ENCODE measurements at regions not wholly inside any gene's neighbourhood (a gene's known extent, or its start where the extent isn't known, plus 50 kb on each side); places are given as distances from the start of the nearest gene placed in this dataset.

DNA sequence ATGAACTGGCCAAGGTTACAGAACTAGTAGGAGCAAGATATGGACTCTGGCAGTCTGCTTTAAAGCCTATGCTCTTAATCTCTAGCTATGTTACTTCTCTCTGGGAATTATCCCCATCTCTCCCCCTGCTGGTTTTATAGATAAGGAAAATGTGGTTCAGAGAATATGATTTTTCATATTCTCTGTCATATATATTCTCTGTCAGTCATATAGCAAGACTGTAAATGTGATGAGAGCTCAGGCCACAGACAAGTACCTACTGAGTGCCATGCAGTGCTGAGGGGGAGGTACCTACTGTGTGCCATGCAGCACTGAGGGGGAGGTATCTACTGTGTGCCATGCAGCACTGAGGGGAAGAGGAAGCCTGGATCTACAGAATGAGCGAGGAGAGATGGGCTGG lies 220.3 kb upstream of the FGGY start:
- H3K4me3 ChIP-seq (ENCODE audit: low read depth, low read length): no peak overlapping the region
- peak; percentile 12 for DNase-seq (ENCODE audit: low read depth)
- TF ChIP-seq POLR2A (IDR thresholded peaks at IDR 0.05; ENCODE audit: extremely low read depth, insufficient read length): no peak

DNA sequence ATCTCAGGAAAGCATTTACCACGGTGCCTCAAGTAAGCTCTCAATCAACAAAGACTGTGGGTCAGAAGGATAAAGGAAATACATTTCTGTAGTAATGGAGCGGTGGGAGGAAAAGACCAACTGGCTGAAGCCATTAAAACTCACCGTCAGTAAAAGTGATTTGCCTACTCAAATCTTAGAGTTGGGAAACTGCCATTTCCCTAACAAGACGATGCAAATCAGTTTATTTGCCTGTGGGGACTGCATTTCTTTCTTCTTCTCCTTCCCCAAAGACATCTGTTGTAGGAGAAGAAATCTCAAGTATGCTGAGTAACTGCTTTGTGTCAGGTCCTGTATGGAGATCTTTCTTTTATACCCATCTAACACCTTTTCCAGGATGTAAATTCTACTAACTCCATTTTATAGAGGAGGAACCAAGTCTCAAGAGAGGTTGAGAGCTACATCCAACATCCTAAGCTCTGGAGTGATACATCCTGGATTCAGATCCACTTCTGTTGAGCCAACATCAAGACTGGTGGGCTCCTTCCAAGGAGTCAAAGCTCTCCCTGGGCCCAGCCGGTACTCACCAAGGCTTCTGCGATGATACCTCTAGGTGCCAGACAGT lies 219.3 kb upstream of the FGGY start:
- TF ChIP-seq, protein P1, sequence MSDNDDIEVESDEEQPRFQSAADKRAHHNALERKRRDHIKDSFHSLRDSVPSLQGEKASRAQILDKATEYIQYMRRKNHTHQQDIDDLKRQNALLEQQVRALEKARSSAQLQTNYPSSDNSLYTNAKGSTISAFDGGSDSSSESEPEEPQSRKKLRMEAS (IDR thresholded peaks at IDR 0.05; ENCODE audit: low read depth, low read length): no peak
- TF ChIP-seq POLR2A (IDR thresholded peaks at IDR 0.05; ENCODE audit: extremely low read depth, insufficient read length) (no peak), MYC (IDR thresholded peaks at IDR 0.05; ENCODE audit: low read depth, low read length) (no peak)
- TF ChIP-seq, protein P2, sequence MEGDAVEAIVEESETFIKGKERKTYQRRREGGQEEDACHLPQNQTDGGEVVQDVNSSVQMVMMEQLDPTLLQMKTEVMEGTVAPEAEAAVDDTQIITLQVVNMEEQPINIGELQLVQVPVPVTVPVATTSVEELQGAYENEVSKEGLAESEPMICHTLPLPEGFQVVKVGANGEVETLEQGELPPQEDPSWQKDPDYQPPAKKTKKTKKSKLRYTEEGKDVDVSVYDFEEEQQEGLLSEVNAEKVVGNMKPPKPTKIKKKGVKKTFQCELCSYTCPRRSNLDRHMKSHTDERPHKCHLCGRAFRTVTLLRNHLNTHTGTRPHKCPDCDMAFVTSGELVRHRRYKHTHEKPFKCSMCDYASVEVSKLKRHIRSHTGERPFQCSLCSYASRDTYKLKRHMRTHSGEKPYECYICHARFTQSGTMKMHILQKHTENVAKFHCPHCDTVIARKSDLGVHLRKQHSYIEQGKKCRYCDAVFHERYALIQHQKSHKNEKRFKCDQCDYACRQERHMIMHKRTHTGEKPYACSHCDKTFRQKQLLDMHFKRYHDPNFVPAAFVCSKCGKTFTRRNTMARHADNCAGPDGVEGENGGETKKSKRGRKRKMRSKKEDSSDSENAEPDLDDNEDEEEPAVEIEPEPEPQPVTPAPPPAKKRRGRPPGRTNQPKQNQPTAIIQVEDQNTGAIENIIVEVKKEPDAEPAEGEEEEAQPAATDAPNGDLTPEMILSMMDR (IDR thresholded peaks at IDR 0.05; ENCODE audit: low read depth, low read length): no peak
- H3K4me3 ChIP-seq (ENCODE audit: low read depth, low read length): no peak overlapping the region
- DNase-seq (ENCODE audit: low read depth): no peak

DNA sequence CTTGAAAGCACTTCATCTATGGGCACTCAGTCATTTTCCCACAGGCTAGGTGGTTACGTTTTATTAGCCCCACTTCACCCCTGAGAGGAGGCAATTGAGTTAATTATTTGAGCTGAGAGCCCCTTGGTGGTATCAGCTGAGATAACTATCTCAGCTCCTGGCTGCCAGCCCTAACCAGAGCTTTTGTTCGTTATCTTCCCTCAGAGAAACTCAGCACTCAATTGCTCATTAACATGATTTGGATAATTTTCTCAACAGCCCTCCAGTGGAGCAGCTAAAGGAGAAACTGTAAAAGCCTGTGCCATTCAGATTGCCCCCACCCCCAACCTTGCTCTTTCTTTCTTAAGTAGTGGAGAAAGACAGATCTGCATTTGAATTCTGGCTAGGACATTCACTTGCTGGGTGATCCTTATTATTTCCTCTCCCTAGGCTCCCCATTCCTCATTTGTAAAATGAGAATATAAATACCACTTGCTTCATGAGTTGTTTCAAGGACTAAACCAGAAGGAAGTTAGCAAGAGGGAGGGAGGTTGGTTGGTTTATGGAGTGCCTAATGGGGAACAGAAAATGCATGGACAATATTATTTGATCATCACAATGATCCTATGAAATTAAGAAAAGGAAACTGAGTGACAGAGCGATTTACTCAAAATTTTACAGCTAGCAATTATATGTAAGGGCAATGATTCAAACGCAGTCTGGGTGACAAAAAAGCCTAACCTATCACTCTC lies 218.7 kb upstream of the FGGY start:
- DNase-seq (ENCODE audit: low read depth): no peak
- no peak overlapping the region for H3K4me3 ChIP-seq (ENCODE audit: low read depth, low read length)
- TF ChIP-seq, protein P1 (IDR thresholded peaks at IDR 0.05; ENCODE audit: low read depth, low read length): no peak

DNA sequence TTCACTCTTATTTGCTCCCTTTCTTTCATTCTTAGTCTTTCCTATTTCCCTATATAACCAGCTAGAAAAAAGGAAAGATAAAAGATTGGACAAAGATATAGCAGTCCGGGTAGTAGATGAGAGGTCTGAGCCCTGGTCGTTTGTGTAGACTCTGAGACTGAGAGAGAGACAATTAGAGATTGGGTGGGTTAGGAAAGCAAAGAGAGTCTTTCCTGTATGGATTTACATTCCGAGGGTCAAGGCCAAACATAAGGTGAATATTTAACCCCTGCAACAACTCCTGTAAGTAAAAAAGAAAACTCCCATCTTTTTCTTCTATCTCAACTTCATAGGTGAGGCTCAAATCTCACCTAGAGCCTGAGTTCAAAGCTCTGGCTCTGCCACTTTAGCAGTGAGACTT lies 218.0 kb upstream of the FGGY start:
- DNase-seq (ENCODE audit: low read depth): no peak
- TF ChIP-seq MYC (IDR thresholded peaks at IDR 0.05; ENCODE audit: low read depth, low read length) (no peak), POLR2A (IDR thresholded peaks at IDR 0.05; ENCODE audit: extremely low read depth, insufficient read length) (no peak)
- TF ChIP-seq, protein P1 (IDR thresholded peaks at IDR 0.05; ENCODE audit: low read depth, low read length): no peak
- TF ChIP-seq, protein P2 (IDR thresholded peaks at IDR 0.05; ENCODE audit: low read depth, low read length): no peak
- no peak overlapping the region for H3K4me3 ChIP-seq (ENCODE audit: low read depth, low read length)

DNA sequence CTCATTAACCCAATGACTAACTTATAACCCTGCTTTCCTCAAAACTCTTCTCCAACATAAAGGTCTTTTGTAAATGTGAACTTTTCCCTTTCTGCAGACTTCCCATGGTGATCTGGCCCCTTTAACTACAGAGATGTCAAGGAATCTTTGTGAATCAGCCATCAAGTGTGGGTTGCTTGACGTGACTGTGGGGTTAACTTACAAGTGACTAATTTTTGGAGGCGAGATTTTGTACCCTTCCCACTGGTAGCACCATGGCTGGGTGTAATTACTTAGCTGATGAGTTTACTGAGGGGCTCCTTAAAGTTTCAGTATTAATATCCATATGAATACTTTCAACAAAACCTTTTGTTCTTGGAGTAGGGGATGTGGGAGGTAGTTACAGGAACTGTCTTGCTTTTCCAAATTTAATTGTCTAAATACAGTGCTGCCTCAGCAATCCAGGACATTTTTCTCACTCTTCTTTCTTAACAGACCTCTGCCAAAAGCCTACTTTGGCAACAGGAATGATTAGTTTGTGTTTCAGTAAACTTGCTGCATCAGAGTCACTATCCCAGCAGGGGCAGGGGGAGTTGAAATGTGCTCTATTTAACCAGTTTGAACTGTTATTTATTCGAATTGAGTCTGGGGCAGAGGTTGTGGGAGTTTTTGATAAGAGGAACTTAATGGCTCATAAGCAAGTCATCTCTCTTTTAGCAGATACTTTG lies 217.3 kb upstream of the FGGY start:
- H3K4me3 ChIP-seq (ENCODE audit: low read depth, low read length): no peak overlapping the region
- no peak for TF ChIP-seq MYC (IDR thresholded peaks at IDR 0.05; ENCODE audit: low read depth, low read length)
- TF ChIP-seq, protein P1 (IDR thresholded peaks at IDR 0.05; ENCODE audit: low read depth, low read length): no peak
- TF ChIP-seq POLR2A (IDR thresholded peaks at IDR 0.05; ENCODE audit: extremely low read depth, insufficient read length): no peak
- TF ChIP-seq, protein P2 (IDR thresholded peaks at IDR 0.05; ENCODE audit: low read depth, low read length): no peak
- no peak for DNase-seq (ENCODE audit: low read depth)

DNA sequence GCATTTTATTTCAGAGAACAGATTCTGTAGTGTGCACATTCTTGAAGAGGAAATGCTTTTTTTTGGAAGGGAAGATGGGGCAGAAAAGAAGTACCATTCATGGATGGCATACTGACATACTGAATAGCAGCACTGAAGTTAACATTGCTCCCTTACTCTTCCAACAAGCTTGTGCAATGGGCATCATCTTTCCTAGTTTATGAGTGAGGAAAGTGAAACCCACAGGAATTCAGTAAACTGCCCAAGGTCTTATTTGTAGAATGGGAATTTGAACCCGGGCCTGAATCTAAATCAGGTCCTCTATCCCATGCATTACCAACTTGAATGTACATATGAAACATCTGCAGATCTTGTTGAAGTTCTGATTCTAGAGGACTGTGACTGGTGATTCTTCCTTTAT lies 215.7 kb upstream of the FGGY start:
- no peak overlapping the region for H3K4me3 ChIP-seq (ENCODE audit: low read depth, low read length)
- TF ChIP-seq, protein P1 (IDR thresholded peaks at IDR 0.05; ENCODE audit: low read depth, low read length): no peak
- TF ChIP-seq POLR2A (IDR thresholded peaks at IDR 0.05; ENCODE audit: extremely low read depth, insufficient read length) (no peak), MYC (IDR thresholded peaks at IDR 0.05; ENCODE audit: low read depth, low read length) (no peak)
- TF ChIP-seq, protein P2 (IDR thresholded peaks at IDR 0.05; ENCODE audit: low read depth, low read length): no peak
- DNase-seq (ENCODE audit: low read depth): no peak

Measured in NB4 (cell line).